ENCODE measurements at regions not wholly inside any gene's neighbourhood (a gene's known extent, or its start where the extent isn't known, plus 50 kb on each side); places are given as distances from the start of the nearest gene placed in this dataset.

DNA sequence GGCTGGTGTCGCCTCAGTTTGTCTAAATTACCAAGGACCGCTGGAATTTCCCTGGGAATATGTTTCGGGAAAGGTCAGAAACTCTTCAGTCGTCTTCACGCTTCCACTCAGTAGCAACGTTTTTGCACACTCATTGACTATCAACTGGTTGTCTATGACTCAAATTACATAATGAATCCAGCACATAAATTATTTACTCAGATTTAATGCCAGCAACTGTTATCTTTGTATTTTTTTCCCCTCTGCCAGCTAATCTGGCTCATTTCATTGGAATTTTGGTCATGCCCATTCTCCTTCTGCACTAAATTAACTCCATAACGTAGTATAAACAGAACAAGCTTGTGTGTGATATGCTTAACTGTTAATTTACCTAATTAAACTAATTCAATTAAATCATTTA lies 372.7 kb upstream of the ZFHX3 start:
- TF ChIP-seq, protein P1, sequence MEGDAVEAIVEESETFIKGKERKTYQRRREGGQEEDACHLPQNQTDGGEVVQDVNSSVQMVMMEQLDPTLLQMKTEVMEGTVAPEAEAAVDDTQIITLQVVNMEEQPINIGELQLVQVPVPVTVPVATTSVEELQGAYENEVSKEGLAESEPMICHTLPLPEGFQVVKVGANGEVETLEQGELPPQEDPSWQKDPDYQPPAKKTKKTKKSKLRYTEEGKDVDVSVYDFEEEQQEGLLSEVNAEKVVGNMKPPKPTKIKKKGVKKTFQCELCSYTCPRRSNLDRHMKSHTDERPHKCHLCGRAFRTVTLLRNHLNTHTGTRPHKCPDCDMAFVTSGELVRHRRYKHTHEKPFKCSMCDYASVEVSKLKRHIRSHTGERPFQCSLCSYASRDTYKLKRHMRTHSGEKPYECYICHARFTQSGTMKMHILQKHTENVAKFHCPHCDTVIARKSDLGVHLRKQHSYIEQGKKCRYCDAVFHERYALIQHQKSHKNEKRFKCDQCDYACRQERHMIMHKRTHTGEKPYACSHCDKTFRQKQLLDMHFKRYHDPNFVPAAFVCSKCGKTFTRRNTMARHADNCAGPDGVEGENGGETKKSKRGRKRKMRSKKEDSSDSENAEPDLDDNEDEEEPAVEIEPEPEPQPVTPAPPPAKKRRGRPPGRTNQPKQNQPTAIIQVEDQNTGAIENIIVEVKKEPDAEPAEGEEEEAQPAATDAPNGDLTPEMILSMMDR (IDR thresholded peaks at IDR 0.05) = no peak
- no peak for TF ChIP-seq POLR2A (IDR thresholded peaks at IDR 0.05)
